MM.1S (cell line): ENCODE measurements at regions not wholly inside any gene's neighbourhood (a gene's known extent, or its start where the extent isn't known, plus 50 kb on each side); places are given as distances from the start of the nearest gene placed in this dataset.

ENCODE experiments used
- EZH2 ChIP-seq: fragments of 300-600 bp; sonication (generic); optimal IDR thresholded peaks from 2 replicates; pipeline ENCODE3; 2017; ENCODE audit warnings: low read depth, mild to moderate bottlenecking, antibody characterized with exemption, low read length, mixed read lengths
- EZH2phosphoT487 ChIP-seq: fragments of 300-600 bp; sonication (generic); IDR thresholded peaks from 2 replicates; pipeline ENCODE4 v1.6.1; 2018; ENCODE audit warnings: antibody characterized with exemption, low read length
- TF ChIP-seq, protein P1 (sequence below): fragments of 300-600 bp; sonication (generic); IDR thresholded peaks from 2 replicates; pipeline ENCODE4 v1.5.1; 2016; ENCODE audit warnings: antibody characterized with exemption, low read length, mixed read lengths

DNA sequence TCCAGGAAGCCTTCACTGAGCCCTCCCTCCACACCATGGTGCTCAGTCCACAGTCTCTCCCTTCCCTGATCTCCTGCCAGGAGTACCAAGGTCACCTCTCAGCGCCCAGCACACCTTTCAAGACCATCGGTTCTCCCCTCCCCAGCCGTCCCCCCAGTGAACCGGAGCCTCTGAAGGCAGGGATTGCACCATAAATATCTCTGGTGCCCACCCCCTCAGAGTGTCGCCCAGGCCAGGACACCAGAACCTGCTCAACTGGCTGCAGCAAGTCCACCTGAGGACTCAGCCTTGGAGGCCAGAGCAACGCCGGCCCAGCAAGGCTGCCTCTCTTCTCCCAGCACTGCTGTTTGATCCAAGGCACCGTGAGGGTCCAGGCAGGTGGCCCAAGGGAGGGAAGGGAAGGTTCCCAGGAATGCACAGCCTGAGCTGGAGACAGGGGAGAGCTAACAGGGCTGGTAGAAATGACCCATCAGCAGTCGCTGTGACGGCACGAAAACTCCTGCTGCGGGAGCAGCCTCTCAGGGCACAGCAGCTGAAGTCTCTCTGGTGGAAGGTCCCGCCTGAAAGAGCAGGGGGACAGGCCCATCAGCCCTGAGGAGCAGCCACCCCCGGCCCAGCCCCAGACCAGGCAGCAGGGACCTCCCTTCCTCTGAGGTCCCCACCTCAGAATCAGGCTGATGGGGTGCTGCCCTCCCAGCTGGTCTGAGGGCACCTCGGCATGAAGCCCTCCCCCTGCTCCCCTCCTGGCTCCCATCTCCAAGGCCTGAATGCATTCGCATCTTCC is 80.3 kb downstream of the BUD13 start:
- TF ChIP-seq, protein P1, sequence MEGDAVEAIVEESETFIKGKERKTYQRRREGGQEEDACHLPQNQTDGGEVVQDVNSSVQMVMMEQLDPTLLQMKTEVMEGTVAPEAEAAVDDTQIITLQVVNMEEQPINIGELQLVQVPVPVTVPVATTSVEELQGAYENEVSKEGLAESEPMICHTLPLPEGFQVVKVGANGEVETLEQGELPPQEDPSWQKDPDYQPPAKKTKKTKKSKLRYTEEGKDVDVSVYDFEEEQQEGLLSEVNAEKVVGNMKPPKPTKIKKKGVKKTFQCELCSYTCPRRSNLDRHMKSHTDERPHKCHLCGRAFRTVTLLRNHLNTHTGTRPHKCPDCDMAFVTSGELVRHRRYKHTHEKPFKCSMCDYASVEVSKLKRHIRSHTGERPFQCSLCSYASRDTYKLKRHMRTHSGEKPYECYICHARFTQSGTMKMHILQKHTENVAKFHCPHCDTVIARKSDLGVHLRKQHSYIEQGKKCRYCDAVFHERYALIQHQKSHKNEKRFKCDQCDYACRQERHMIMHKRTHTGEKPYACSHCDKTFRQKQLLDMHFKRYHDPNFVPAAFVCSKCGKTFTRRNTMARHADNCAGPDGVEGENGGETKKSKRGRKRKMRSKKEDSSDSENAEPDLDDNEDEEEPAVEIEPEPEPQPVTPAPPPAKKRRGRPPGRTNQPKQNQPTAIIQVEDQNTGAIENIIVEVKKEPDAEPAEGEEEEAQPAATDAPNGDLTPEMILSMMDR, result no peak
- TF ChIP-seq EZH2 (no peak), EZH2phosphoT487 (no peak)
